C4-2B (cell line): ENCODE measurements at regions not wholly inside any gene's neighbourhood (a gene's known extent, or its start where the extent isn't known, plus 50 kb on each side); places are given as distances from the start of the nearest gene placed in this dataset.

Source experiments
- CTCF ChIP-seq: fragments of 450-650 bp; conservative IDR thresholded peaks from 2 replicates; pipeline ENCODE4 v1.5.1; 2017; ENCODE audit warnings: mild to moderate bottlenecking
- ZFX ChIP-seq: fragments of 450-650 bp; IDR thresholded peaks from 2 replicates; pipeline ENCODE4 v1.6.1; 2017

- TF ChIP-seq CTCF (no peak), ZFX (no peak)
Observed at GRCh38 chr2:217431577-217432269, 571.1 kb downstream of the TNS1 start.
